NCI-H82 treated with DMSO at 0.1 percent for 48 hours (cell line): ENCODE measurements at regions not wholly inside any gene's neighbourhood (a gene's known extent, or its start where the extent isn't known, plus 50 kb on each side); places are given as distances from the start of the nearest gene placed in this dataset.
"Not testable (repeated sequence)": the region's sequence is repeated elsewhere in the genome, so short reads cannot be mapped to it uniquely, and the experiment has no call there.

ENCODE experiments used
- DNase-seq: peaks from one replicate; lab custom pipeline; 2025; ENCODE audit not compliant: unreplicated experiment; lab: John Stamatoyannopoulos, UW

GRCh38 chr4:121616449-121616848 lies 80.3 kb downstream of the ANXA5 start:
- DNase-seq, result not testable (repeated sequence)

DNA sequence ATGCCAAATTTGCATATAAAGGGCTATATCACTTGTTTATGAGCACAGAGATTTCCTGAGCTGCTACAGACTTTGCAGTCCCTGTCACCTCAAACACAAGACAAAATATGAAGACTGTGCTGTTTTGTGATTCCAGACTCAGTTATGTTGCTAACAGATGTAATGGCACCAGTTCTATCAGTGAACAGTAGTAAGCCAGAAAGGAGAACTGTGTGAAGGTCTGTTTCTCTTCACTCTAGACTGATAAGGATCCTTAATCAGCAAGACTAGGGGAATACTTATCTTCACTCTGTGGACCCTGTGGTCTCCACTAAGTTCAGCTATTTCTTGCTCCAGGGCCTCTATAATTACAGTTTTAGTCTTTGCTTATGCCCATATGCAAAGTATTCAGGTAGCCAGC lies 82.7 kb downstream of the ANXA5 start:
- no peak for DNase-seq

- DNase-seq, result no peak
These were observed 97.7 kb downstream of the ANXA5 start for GRCh38 chr4:121599049-121599448.

GRCh38 chr4:121597346-121597934 lies 99.3 kb downstream of the ANXA5 start:
- no peak for DNase-seq

- DNase-seq, result no peak
These were observed 101.8 kb downstream of the ANXA5 start for GRCh38 chr4:121594796-121595526.

DNA sequence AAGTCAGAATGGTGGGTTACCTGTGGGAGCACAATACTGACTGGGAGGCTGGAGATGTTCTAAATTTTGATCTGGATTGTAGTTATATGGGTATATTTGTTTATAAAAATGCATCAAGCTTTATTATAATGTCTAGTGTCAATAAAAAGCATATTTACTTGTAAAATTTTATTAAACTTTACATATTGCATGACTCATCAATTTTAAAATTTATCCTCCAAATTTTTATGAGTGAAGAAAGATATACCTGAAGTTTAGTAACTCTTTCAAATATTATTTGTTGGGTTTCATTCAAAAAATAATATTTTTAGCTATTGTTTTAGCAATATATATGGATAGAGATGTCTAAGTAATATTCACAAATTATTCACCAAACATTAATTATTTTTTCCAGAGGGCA lies 103.0 kb downstream of the ANXA5 start:
- DNase-seq, result no peak

- not testable (repeated sequence) for DNase-seq
These were observed 104.5 kb downstream of the ANXA5 start for GRCh38 chr4:121592257-121592656.

DNA sequence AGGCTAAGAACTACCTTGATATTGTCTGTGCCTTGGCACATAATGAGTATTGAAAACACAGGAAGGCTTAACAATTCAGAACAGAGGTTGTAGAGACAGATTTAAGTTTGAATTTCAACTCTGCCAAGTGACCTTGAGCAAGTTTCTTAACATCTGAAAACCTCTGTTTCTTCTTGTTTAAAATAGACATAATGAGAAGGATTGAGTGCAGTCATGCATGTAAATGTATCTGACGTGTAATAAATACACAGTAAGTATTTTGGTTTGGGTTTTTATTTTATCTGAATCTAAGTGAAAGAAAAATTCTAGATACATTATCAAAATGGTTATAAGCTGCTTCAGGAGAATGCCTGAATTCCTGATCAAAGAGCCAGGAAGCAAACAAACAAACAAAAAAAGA lies 111.9 kb downstream of the ANXA5 start:
- DNase-seq, result no peak

- no peak for DNase-seq
These were observed 113.4 kb downstream of the ANXA5 start for GRCh38 chr4:121583396-121583795.

GRCh38 chr4:121582296-121582695 lies 114.5 kb downstream of the ANXA5 start:
- no peak for DNase-seq

DNA sequence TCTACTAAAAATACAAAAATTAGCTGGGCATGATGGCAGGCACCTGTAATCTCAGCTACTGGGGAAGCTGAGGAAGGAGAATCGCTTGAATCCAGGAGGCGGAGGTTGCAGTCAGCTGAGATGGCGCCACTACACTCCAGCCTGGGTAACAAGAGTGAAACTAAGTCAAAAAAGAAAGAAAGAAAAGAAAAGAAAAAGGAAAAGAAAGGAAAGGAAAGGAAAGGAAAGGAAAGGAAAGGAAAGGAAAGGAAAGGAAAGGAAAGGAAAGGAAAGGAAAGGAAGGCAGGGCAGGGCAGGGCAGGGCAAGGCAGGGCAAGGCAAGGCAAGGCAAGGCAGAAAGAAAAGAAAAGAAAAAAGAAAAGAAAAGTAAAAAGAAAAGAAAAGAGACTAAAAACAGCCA lies 121.4 kb downstream of the ANXA5 start:
- not testable (repeated sequence) for DNase-seq

DNA sequence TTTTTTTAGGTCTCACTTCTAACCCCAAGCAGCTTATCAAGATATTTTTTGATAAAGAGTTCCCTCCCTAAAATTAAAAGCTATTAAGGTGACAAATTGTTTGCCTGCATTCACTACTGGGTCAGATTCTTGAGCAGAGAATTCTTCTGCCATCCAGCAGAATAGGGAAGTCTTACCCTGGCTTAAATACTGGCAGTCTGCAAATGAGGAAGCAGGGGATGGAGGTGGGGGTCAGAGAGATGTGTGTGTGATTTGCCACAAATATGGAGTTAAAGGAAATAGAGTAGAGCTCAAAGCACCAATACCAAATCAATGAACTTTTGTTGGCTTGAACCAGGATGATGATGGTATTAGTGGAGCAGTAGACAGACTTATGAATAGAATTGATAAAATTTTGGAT lies 122.2 kb downstream of the ANXA5 start:
- no peak for DNase-seq

- no peak for DNase-seq
These were observed 129.0 kb downstream of the ANXA5 start for GRCh38 chr4:121567748-121568147.

DNA sequence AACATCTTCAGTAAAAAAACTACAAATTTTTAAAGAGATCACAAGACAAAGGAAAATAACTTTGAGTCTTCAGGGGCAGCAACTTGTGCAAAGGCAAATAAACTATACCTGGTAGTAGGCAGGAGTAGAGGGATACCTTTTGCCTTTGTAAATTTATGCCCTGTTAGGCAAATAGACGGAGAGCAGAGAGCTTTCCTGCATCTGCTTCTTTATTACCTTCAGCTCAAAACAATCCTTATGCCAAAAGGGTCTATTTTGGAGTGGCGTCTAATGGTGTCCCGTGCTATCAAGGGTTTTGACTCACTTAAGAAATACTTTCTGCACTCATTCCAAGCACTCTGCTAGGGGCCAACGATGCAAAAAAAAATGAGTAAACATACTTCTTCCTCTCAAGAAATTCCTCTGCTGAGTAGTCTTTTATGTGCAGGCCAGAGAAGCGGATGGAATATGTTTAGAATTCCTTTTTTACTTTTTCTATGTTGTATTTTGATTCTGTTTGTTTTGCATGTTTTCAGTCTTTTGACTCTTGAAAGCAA lies 131.9 kb downstream of the ANXA5 start:
- no peak for DNase-seq

DNA sequence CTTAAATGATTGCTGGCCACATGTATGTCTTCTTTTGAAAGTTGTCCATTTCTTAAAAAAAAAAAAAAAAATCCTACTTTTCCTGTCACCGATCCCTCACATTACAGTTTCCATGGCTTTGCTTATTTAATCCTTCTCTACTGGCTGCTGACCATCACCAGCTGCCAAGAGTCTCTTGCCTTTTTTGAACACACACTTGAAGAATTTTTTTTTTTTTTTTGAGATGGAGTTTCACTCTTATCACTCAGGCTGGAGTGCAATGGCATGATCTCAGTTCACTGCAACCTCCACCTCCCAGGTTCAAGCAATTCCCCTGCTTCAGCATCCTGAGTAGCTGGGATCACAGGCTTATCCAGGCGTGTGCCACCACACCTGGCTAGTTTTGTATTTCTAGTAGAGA lies 134.0 kb downstream of the ANXA5 start:
- DNase-seq, result no peak

GRCh38 chr4:121555315-121556107 lies 141.3 kb downstream of the ANXA5 start:
- no peak for DNase-seq

GRCh38 chr4:121554382-121554781 lies 142.4 kb downstream of the ANXA5 start:
- no peak for DNase-seq

- no peak for DNase-seq
These were observed 144.9 kb downstream of the ANXA5 start for GRCh38 chr4:121551881-121552280.

GRCh38 chr4:121551271-121551670 lies 145.5 kb downstream of the ANXA5 start:
- DNase-seq, result no peak

GRCh38 chr4:121541696-121542095 lies 155.1 kb downstream of the ANXA5 start:
- no peak for DNase-seq

- no peak for DNase-seq
These were observed 154.5 kb upstream of the QRFPR start for GRCh38 chr4:121535351-121535750.

DNA sequence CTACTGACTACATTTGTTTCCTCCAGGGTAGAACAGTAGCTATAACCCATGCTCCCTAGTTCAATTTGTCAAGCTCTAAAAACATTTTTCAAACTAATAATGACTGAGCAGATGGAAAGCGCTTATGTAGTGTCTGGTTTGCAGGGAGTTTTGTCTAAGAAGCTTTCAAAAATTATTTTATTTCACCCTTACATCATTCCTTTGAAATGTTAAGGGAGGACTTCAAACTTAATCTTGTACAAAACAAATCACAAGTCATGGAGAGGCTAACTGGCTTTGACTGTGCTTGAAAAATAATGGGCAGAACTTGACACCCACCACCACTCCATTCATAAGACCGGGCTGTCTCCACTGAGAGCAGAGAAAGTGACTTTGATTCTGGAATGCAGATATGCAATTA lies 153.4 kb upstream of the QRFPR start:
- DNase-seq, result no peak
